Mucosa of descending colon (tissue), 3 donors: ENCODE measurements at regions not wholly inside any gene's neighbourhood (a gene's known extent, or its start where the extent isn't known, plus 50 kb on each side); places are given as distances from the start of the nearest gene placed in this dataset.

Experiments
- ATAC-seq: fragments of 200-7000 bp; cut with Tn5 transposase; one replicate; pipeline ENCODE4 v1.9.1; 2020; ENCODE audit warnings: mild to moderate bottlenecking, moderate library complexity
- DNase-seq, 3 donors: peaks; one replicate each; pipeline ENCODE4 v3.0.0-alpha.2; 2020
- H3K36me3 ChIP-seq: fragments of 200-600 bp; one replicate; pipeline ENCODE4 v1.8.0; 2021; ENCODE audit warnings: low read depth, mild to moderate bottlenecking
- H3K4me1 ChIP-seq: fragments of 200-600 bp; one replicate; pipeline ENCODE4 v1.8.0; 2021; ENCODE audit warnings: low read depth, mild to moderate bottlenecking
- H3K4me3 ChIP-seq: fragments of 200-600 bp; one replicate; pipeline ENCODE4 v1.8.0; 2021; ENCODE audit warnings: mild to moderate bottlenecking
- H3K9me3 ChIP-seq: fragments of 200-600 bp; one replicate; pipeline ENCODE4 v1.8.0; 2021; ENCODE audit warnings: mild to moderate bottlenecking
- CTCF ChIP-seq: fragments of 200-600 bp; IDR thresholded peaks from one replicate; pipeline ENCODE4 v1.8.0; 2022; ENCODE audit warnings: antibody characterized with exemption, mild to moderate bottlenecking
- intact Hi-C, 2 donors: fragments of 100-400 bp; cut with DNase I in 1 of 2; cut with micrococcal nuclease in 1 of 2; formaldehyde crosslinking; loops; one replicate each; pipeline versions ENCODE4 v1.11.0 to v1.11.1; 2022; cut with DNase I, micrococcal nuclease
- donor health status: DM: no; HTN: no; CAD: no; lungs with moderate emphysema.
- donor health status: DM: no; HTN: no; CAD: no.
- donor health status: DM: no; HTN: yes; CAD: no.

- no peaks in the 10 kb centered on the region for H3K36me3 ChIP-seq
- DNase-seq (no peak), ATAC-seq (no peak)
- H3K9me3 ChIP-seq: no peaks in the 10 kb centered on the region
- no peak for TF ChIP-seq CTCF
- no peaks in the 10 kb centered on the region for H3K4me1 ChIP-seq
- intact Hi-C loops: no loop called here
- H3K4me3 ChIP-seq: no peak overlapping the region
These were observed 796.3 kb downstream of the BRINP3 start for GRCh38 chr1:189681252-189681919.

GRCh38 chr1:189682591-189682990, 795.1 kb downstream of the BRINP3 start:
- TF ChIP-seq CTCF: no peak
- H3K36me3 ChIP-seq: no peaks in the 10 kb centered on the region
- intact Hi-C loops: no loop called here
- H3K4me1 ChIP-seq: no peaks in the 10 kb centered on the region
- DNase-seq (no peak), ATAC-seq (no peak)
- H3K9me3 ChIP-seq: no peaks in the 10 kb centered on the region
- no peak overlapping the region for H3K4me3 ChIP-seq

- DNase-seq (no peak), ATAC-seq (no peak)
- no peak for TF ChIP-seq CTCF
- no peaks in the 10 kb centered on the region for H3K4me1 ChIP-seq
- no peaks in the 10 kb centered on the region for H3K36me3 ChIP-seq
- intact Hi-C loops: no loop called here
- no peaks in the 10 kb centered on the region for H3K9me3 ChIP-seq
- no peak overlapping the region for H3K4me3 ChIP-seq
These were observed 791.4 kb downstream of the BRINP3 start for GRCh38 chr1:189686288-189686687.

- ATAC-seq (no peak), DNase-seq (no peak)
- no peaks in the 10 kb centered on the region for H3K4me1 ChIP-seq
- intact Hi-C loops: no loop called here
- H3K4me3 ChIP-seq: no peak overlapping the region
- H3K36me3 ChIP-seq: no peaks in the 10 kb centered on the region
- no peak for TF ChIP-seq CTCF
- peaks cover 4% of the 10 kb centered on the region for H3K9me3 ChIP-seq
These were observed 784.5 kb downstream of the BRINP3 start for GRCh38 chr1:189693140-189693539.

- ATAC-seq (no peak), DNase-seq (no peak)
- no peak for TF ChIP-seq CTCF
- H3K4me3 ChIP-seq: no peak overlapping the region
- H3K4me1 ChIP-seq: no peaks in the 10 kb centered on the region
- H3K9me3 ChIP-seq: peaks cover 4% of the 10 kb centered on the region
- no peaks in the 10 kb centered on the region for H3K36me3 ChIP-seq
- intact Hi-C loops: no loop called here
These were observed 781.4 kb downstream of the BRINP3 start for GRCh38 chr1:189696297-189696696.

GRCh38 chr1:189697113-189697512, 780.6 kb downstream of the BRINP3 start:
- peak in 1 of 3 donors; percentile 38 for DNase-seq
- H3K36me3 ChIP-seq: no peaks in the 10 kb centered on the region
- no peak overlapping the region for H3K4me3 ChIP-seq
- no peak for TF ChIP-seq CTCF
- no peaks in the 10 kb centered on the region for H3K4me1 ChIP-seq
- H3K9me3 ChIP-seq: peaks cover 4% of the 10 kb centered on the region
- intact Hi-C loops: no loop called here
- no peak for ATAC-seq
